ENCODE measurements at regions not wholly inside any gene's neighbourhood (a gene's known extent, or its start where the extent isn't known, plus 50 kb on each side); places are given as distances from the start of the nearest gene placed in this dataset.
"Not testable (repeated sequence)": the region's sequence is repeated elsewhere in the genome, so short reads cannot be mapped to it uniquely, and the experiment has no call there.

DNA sequence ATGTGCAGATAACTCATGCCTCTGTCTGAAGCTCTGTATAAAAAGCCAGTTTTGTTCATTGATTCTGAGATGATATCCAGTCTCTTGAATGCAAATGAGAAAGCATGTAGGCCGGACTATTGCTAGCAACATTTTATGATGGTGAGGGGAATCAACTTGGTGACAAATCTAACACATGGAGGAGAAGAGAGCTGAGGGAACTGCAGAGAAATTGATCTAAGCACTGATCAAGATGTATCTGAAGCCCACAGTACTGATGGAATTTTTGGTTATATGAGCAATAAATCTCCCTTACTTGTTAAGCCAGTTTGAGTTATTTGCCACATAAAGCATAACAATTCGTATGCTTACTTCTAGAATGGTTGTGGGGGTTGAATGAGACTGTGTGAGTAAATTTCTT lies 295.6 kb upstream of the DDHD1 start:
- DNase-seq = no peak

DNA sequence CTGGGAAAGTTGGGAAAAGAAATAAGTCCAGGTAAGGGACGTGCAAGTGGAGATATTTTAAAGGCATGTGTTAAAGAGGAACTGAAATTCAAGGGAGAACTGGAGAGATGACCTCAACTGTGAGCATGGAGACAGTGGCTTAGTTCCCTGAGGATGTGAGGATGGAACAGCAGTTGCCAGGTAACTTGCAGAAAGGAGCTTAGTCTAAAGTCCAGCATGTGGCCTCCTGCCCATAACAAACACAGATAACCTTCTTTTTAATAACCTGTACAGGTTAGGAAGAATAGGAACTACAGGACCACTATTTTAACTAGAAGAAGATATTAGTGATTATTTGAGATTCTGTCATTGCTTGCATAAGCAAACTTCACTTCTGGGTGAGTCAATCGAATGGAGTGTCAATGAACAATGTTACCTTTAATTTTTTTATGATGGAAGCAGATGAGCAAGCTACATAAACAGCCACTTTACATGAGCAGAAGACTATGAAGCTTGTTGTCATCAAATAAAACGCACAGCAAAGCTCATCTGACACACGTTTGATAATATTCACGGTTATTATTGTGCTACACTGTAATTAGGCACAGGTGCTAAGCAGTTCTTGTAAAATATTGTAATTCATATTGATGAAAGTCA lies 291.7 kb upstream of the DDHD1 start:
- no peak for DNase-seq

DNA sequence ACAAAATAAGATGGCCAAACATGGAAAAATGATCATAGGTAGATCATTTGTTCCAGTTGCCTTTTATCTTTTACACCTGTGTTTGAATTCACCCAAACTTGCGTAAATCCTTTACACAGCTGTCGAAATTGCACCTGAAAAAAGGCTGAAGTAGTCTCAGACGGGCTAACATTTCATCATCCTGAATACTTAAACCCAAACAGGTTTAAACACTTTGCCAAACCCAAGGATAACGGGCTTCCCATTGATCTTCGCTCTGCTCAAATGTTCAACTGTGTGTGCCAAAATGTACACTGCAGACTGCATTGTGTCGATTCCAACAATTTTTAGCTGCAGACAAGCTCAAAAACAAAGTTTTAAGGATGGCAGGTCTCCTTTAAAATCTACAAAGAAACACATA lies 288.7 kb upstream of the DDHD1 start:
- DNase-seq = no peak

DNA sequence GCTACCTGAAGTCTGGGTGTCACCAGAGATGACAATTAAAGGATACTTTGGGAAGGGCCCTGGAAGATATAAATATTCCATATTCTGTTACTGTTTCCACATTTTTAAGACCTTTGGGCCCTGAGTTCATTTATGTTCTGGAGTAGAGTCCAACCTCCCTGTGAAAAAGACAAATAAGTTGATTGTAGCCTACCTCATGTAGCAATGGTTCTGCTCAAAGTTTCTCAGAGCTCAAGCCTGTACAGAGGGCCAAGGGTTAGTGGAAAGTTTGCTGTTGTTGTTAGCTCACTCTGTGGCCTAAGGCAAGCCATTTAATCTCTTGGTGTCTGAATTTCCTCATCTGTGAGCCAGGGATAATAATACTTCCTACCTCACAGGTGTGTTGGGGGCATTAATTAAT lies 284.7 kb upstream of the DDHD1 start:
- DNase-seq = no peak

DNA sequence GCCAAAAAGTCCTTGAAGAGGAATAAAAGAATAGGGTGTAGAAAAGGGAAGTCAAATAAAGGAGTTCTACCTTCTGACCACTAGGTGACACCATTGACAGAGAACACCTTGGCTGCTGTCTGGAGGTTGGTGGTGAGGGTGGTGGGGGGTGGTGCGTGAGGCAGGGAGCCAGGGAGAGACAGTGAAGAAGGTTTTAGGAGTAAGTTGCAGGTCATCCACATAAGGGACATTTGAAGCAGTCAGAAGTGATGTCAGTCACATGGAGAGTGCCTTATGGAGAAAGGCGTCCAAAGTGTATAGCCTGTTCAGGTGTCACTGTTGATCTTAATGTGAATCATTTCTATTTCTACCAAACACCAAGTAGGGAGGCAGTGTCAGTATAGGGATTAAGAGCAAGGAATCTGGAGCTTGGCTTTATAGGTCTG lies 279.3 kb upstream of the DDHD1 start:
- DNase-seq = peak; percentile 77

DNA sequence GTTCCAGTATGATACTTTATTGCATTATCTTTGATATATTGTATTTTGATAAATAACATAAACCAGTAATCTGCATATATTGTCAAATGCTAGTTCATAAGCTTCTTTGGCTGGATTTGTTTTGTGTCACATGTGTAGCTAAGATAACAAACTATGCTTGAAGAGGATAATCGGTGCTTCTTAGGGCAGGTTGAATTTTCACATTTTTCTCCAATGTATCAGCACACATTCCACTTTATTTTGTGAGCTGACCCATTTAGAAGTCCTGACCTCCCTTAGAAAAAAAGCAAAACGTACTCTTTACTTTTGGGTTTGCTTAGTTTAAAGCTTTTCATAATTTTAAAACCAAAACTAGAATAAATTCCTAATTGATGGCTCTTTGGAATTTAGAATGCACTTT lies 277.7 kb upstream of the DDHD1 start:
- no peak for DNase-seq

DNA sequence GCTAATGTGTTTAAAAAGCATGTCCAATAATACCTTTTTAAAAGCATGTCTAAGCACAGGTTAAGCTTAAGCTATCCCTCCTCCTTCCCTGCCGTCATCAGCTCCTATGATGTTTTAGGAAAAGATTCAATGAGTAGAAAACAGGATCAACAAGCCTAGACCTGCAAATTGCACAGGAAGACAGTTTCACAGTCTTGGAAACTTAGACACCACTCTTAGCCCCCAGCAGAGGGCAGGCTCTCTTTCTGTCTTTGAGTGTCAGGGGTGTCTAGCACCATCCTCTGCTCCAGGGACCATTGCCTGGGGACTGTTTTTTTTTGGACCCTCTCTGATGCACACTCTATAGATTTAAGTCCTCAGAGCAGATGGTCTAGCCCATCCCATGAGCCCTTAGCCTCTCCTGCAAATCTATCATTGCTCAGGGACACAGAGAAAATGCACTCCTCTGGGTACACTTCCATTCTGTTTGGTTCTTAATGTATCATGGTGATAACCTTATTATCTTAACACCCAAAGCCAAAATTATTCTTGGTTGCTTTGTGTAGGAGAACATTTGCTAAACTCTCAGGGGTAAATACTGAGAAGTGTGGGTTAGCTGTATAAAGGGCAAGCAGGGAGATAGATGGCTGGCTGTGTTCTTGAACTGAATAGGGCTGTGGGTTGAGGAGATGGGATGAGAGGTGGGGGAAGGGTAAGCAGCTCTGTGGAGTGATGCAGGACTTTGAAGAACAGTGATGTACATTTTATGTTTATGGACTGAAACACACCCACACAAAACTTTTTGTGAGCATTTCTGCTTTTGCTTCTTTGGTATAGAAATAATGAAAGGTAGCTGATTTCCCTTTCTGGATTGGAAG lies 259.9 kb upstream of the DDHD1 start:
- no peak for DNase-seq

DNA sequence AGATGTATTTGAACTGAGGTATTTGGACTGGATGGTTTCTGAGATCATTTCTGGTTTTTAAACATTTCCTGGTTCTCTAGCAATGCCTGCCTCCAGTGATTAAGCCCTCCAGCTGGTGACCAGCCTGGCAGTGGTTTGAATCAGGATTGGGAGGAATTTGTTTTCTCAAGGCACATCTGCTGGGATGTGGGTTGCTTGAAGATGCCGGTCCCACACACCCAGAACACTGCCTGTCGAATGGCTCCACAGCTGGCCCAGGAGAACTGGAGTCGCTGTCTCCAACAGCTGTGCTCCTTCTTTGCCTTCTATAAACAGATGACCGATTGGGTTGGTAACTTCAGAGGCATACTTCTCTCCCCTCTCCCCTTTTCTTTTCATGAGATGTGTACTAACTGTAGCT lies 258.0 kb upstream of the DDHD1 start:
- no peak for DNase-seq

DNA sequence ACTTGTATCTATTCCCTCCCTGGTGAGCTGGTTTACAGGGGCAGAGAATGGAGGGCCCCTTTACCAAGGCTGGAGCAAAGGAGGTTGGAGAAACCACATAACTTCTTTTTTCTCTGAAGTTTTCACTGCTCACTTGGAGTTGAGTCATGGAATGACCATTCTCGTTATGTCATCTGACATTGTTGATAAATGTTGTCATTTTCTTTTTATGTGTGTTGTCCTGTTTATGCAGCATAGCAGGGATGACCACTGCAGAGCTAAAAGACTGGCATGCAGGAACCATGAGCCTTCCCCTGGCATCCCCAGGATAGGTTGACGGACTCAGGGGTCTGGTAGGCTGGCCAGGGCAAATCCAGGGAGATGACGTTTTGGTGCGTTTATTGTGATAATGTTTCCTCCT lies 256.8 kb upstream of the DDHD1 start:
- no peak for DNase-seq

DNA sequence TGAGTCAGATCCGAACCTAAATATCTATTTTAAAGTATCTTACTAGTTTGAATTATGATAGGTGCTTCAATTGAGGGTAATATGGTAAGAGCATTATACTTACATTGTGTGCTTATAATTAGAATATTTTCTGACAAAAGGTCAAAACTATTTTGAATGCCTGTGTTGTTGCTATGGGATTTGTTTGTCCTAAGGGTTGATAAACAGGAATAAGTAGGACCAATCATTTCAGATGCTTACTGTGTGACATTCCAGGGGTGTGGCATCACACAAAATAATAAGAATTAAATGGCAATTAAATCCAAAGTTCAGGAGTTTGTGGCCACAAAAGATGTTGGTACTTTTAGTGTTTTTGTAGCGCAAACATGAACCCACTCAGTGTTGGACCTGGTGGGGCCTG lies 256.2 kb upstream of the DDHD1 start:
- no peak for DNase-seq

DNA sequence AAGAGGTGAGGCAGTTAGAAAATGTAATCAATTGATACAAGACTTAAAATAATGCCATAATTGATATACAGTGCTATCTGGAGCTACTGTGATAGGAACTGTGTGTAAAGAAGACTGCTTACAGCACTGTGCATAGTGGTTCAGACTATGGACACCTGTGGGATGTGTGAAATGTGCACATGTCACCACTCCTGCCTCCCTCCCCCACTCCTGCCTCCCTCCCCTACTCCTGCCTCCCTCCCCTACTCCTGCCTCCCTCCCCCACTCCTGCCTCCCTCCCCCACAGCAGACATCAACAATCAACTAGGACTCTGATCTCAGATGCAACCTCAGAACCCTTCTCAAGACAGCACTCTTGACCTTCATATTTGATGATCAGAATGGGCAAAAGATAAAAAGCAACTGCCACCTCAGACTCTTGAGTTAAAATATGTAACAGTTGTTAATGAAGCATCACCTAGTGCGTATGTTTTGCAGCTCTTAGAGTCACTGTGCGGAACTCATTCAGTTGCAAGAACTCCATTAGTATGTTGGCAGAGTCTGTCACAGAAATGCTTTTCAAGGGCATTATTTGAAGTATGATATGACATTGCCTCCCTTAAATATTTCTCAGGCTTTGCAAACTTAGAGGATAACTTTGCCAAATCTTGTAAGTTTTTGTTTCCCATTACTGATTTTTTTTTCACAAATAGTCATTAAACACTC lies 255.2 kb upstream of the DDHD1 start:
- DNase-seq = no peak

DNA sequence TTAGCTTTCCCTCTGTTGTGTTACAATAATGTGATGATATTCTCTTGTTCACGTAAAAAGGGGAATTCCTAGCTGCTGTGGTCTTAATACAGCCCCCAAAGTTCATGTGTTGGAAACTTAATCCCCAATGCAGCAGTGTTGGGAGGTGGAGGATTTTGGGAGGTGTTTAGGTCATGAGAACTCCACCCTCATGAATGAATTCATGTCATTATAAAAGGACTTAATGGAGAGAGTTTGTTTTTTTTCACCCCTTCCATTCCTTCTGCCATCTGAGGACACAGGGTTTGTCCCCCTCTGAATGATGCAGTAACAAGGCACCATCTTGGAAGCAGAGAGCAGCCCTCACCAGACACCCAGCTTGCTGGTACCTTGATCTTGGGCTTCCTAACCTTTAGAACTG lies 253.4 kb upstream of the DDHD1 start:
- no peak for DNase-seq

DNA sequence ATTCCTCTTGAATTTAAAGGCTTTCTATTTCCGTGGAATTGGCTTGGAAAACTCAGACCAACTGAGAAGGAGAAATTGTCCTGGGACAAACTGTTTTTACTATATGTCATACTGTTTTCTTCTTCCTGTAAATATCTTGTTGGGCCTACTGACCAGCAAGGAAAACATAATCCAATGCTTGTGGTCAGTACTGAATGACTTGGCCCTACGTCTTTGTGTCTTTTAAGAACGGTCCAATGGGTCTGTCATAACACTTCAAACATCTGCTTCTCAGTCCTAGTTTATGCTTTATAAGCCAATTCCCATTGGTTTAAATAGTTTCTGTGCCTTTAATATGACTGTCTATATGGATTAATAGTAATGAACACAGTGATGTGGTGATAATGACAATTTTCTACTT lies 248.5 kb upstream of the DDHD1 start:
- no peak for DNase-seq

DNA sequence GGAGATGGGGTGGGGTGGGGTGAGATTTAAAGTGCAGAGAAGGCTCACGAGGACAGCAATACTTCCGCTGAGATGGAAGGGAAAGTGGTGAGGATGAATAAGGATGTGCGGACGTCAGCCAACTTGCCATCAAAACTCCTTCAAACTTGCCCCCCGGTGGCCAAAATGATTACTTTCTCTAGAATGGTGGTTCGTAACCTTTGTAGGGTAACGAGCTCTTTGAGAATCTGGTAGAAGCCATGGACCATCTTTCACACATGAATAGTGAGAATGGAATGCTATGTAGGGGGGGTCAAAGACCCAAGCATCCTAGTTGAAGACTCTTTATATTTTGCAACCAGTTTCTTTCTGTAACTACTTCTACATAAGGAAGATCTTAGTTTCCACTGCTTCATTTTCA lies 245.9 kb upstream of the DDHD1 start:
- DNase-seq = peak; percentile 63

DNA sequence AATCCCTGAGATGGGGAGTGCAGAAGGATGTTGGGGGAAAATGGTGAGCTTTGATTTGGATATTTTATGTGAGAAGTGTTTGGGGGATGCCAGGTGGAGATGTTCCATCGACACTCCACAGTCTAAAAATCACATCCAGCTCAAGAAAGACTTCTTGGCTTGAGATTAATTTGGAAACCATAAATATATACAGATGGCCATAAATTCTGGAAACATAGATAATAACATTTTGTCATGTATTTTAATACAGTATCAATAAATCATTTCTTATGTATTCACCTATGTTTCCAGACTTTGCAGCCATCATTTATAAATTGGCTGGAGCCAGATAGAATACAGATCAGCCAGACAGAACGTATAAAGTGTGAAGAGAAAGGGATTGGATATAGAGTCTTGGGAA lies 245.5 kb upstream of the DDHD1 start:
- no peak for DNase-seq

DNA sequence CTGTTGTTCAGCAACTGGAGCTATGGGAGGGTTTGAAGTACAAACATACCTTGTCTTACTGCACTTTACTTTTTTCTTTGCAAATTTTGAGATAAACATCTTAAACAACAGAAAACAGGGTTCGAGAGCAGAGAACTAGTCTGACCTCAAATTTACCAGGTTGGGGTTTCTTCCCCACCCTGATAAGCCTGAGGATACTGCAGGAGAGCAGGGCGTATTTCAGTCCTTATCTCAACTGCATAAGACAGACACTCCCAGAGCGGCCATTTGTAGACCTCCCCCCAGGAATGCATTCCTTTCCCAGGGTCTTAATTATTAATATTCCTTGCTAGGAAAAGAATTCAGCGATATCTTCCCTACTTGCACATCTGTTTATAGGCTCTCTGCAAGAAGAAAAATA lies 242.1 kb upstream of the DDHD1 start:
- DNase-seq = not testable (repeated sequence)

DNA sequence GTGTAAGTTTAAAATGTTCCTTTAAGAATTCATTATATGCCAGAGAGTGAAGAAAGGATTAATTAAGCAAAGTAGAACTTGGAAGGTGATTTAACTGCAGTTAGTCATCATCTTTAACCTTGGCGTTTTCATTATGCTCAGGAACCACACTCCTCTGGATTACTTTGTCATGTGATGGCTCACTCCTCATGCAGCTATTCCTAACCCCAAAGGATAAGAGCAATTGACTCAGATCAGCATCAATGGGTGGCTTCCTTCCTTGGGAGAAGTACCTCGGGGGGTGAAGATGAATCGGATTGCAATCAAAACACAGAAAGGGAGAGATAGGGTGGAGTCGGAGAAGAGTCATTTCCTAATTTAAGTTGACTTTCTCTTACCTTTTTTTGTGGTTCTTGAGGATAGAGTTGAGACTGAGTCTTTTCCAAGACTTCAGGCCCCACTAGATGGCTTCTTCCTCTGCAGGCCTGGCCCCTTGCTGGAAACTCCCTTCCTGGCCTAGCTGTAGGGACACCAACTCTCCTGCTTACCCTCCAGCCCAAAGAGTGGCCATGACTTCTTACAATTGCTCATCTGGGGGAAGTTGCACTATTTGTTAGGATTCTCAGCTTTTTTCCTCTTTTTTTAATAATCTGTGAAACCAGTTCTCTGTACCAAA lies 238.6 kb upstream of the DDHD1 start:
- no peak for DNase-seq

DNA sequence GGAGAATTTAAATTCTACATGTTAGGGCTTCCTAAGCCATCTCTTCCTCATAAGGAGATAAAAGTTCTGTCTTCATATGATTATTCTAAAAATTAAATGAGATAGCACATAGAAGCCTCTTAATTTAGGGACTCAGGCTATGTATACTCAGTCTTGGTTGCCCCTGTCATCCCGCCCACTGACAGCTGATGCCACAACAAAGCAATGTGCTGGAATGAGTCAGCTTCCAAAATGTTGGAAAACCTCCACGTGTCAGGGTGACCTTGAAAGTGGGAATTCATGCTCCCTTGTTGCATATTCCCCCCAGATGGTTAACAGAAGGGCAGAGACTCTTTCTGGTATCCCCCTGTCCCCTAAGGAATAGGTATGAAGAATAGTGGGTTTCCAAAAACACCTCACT lies 238.0 kb upstream of the DDHD1 start:
- no peak for DNase-seq

DNA sequence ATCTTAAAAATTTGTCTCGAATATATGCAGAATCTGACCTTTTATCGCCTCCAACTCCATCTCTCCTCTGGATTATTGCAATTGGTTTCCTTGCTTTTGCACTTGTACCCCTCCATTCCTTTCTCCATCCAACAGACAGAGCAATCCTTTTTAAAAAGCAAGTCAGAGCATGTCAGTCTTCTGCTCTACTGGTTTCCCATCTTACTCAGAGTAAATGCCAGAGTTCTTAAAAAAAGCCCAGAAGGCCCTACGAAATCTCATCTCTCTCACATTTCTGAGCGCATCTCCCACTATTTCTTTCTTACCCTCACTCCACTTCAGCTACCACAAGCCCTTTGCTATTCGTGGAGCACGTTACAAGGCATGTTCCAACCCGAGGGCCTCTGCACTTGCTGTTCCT lies 236.9 kb upstream of the DDHD1 start:
- DNase-seq = no peak

DNA sequence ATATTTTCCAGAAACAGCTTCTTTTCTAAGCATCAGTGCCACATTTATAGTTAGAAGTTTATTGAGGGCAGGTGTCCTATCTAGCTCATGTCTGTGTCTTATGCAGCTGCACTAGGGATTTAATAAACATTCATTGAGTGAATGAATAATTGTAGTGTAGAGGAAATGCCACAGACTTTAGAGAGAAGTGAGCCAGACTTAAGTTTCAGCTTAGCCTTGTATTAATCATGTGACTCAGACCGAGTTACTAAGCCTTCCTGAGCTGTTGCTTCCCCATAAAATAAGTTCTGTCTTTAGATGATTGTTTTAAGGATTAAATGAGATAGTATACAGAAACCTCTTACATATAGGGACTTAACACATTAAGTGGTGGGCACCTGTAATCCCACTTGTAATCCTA lies 236.1 kb upstream of the DDHD1 start:
- no peak for DNase-seq

DNA sequence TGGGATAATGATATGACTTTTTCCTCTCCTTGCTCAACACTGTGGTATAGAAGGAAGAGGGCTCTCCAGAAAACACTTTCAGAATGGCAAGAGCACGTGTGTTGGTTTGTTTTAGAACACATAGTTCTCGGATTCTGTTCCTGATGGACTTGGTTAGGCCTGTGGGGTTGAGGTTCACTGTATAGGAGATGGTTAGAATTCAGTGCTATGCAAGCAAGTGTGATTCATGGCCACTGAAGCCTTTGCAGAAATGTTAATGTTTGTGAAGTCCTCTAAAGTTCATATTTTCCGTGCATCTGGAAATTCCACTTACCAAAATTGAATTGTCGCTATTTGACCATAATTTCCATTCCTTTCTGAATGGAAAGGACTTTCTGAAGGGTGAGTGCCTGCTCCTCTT lies 233.2 kb upstream of the DDHD1 start:
- no peak for DNase-seq

DNA sequence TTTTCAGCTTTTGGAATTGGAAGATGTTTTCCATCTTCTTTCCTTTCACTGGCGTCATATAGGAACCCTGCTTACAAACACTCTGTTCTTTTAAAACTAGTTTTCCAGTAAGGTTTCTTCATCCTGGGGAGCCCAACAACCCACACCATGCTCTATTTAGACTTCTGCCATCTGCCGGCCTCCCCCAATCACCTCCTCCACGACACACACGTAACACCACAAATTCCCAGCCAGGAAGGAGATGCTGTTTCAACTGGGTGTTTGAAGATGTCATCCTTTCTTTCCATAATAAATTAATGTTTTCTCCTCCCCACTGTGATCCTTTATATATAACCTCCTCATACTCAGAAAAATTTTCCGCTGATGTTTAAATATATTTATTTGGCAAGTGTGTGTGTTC lies 231.4 kb upstream of the DDHD1 start:
- DNase-seq = no peak

DNA sequence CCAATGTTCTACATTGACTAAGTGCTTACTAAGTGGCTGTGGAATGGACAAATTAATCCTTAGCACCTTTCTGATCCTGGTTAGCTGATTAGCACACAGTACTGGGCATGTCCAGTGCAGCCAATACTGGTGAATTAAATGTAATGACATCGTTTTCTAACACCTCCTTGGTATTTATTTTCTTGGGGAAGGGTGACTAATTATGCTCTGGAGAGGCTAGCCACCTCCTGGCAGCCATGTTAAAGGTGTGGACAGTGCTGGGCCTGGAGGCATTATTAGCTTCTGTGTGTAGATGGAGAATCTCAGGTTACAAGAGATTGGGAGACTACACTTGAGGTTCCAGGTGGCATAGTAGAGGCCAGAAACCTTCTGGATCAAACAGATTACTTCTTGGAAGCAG lies 230.9 kb upstream of the DDHD1 start:
- no peak for DNase-seq

DNA sequence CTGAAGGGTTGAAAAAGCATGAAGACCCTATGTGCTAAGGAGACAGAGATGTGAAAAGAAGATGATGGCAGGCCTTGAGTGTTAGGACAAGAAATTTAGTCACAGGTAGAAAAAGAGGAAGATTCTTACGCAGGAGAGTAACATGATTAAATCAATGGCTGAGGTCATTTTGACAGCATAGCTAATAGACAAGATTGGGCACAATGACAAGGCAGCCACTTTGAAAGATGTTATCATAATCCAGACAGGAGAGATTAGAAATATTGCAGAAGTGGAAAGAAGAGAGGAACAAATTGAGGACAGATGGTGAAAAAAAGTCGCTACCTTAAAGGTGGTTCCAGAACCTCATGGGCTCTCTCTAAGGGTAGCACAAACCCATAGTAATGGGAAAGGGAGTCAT lies 228.8 kb upstream of the DDHD1 start:
- DNase-seq = no peak
